Gastrocnemius medialis (tissue), 4 donors: ENCODE measurements at regions not wholly inside any gene's neighbourhood (a gene's known extent, or its start where the extent isn't known, plus 50 kb on each side); places are given as distances from the start of the nearest gene placed in this dataset.
"Not testable (repeated sequence)": the region's sequence is repeated elsewhere in the genome, so short reads cannot be mapped to it uniquely, and the experiment has no call there.

Experiments
- CTCF ChIP-seq, 5 experiments: fragments of 450-650 bp in 3 of 5; fragments of 200-600 bp in 2 of 5; sonication (generic) in 2 of 5; IDR thresholded peaks in 4 of 5; conservative IDR thresholded peaks in 1 of 5; 1 replicate in 4 of 5; 2 replicates in 1 of 5; pipeline ENCODE4 v1.5.1; 2016 to 2019; ENCODE audit warnings: antibody characterized with exemption in 5 of 5, mild to moderate bottlenecking in 3 of 5, moderate library complexity in 3 of 5
- POLR2A ChIP-seq, 2 donors: fragments of 450-650 bp; IDR thresholded peaks; one replicate each; pipeline ENCODE4 v1.6.1; 2017; ENCODE audit warnings: antibody characterized with exemption in 2 of 2, mild to moderate bottlenecking in 2 of 2, moderate library complexity in 2 of 2

DNA sequence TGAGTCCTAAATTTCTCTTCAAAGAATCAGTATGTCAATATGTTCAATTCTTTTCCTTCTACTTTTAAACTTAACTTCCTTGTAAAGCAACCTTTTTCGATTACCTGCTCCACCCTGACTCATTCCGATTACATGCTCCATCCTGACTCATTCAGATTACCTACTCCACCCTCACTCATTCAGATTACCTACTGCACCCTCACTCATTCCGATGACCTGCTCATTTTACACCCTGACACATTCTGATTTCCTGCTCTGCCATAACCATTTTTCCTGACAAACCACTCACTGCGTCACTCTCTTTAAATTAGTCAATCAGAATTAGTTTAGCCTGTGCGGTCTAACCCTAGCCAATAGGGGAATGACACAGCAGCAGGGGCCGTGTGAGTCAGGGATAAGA lies 83.9 kb upstream of the SHISA3 start:
- not testable (repeated sequence) for TF ChIP-seq CTCF (IDR thresholded peaks at IDR 0.05 in 4 of 5, conservative IDR thresholded peaks at IDR 0.05 in 1 of 5); POLR2A (IDR thresholded peaks at IDR 0.05)
